ENCODE measurements at regions not wholly inside any gene's neighbourhood (a gene's known extent, or its start where the extent isn't known, plus 50 kb on each side); places are given as distances from the start of the nearest gene placed in this dataset.
"Not testable (repeated sequence)": the region's sequence is repeated elsewhere in the genome, so short reads cannot be mapped to it uniquely, and the experiment has no call there.

DNA sequence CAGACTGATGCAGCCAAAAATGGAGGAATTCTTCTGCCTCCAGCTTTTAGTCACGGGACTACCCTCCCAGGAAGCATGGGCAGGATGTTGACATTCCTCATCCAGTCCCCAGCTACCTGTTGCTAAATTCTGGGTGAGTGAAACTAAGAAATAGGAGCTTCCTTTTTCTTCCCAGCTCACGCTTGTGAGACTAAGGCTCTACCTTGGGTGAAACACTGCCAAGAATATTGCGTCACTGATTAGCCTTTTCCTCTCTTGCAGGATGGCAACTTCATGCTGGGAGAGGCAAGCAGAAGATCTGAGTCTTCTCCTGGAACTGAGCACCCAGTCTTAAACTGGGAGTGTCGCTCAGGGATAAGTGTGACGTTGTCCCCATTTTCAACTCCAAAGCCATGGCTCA is 59.7 kb downstream of the RNU2-63P start:
- DNase-seq, result not testable (repeated sequence)

GRCh38 chr2:87949008-87949407 is 67.3 kb downstream of the RNU2-63P start:
- DNase-seq, result not testable (repeated sequence)

DNA sequence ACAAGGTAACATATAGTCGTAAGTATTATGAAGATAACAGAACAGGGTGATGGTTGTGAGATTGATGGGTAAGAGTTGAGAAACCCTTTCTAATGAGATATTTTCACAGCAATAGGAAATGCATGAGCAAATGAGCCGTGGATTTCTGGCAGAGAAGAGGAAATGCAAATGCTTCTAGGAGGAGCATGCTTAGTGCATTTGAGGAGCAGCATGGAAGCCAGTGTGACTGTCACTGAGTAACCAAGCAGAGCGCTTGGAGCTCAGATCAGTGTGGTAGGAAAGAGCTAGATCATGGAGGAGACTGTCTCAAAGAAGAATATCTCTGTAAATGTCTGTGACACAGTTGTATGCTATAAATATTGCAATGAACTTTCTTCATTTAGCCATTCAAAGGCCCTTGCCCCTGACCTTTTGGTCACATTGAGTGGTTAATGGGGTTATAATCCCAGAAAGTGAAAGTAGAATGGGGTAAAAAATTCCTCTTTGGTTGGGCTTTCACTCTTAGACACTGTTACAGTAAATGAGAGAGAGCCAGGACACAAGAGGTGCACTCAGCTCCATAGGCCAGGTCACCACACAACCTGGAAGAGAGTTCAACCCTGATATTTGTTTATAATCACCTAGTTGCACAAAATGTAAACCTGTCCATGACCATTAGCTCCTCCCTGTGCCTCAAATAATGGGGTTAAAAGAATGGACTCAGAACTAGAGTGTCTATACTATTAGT is 69.5 kb downstream of the RNU2-63P start:
- DNase-seq, result not testable (repeated sequence)

- not testable (repeated sequence) for DNase-seq
These were observed 77.0 kb downstream of the RNU2-63P start for GRCh38 chr2:87939299-87939698.

DNA sequence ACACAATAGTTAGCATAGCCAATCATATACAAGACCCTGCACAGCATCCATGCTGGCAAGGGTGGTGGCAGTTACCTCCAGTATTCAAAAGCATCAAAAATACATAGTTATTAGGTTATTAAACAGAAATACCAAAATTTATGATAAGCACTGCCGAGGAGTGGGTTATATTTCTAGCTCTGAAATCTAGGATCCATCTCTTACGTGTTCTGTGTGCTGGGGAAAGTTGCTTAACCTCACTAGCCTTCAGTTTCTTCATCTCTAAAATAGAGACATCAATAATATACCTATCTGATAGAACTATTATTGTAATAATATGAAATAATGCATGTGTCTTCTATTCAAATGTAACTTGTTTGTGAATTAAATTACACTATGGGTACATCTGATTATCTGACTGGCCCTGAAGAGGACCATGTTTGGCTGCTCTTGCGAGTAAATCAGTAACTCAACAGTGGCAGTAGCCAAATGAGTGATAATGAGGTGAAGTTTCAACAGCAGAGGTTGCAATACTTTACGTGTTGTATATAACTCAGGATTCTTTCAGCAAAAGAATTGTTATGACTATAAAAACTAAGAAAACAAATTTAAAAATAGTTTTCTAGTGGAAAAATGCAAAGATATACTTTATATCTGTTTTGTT is 93.5 kb upstream of the RGPD2 start:
- not testable (repeated sequence) for DNase-seq

- not testable (repeated sequence) for DNase-seq
These were observed 91.6 kb upstream of the RGPD2 start for GRCh38 chr2:87917194-87917593.

- not testable (repeated sequence) for DNase-seq
These were observed 85.3 kb upstream of the RGPD2 start for GRCh38 chr2:87910848-87911247.

DNA sequence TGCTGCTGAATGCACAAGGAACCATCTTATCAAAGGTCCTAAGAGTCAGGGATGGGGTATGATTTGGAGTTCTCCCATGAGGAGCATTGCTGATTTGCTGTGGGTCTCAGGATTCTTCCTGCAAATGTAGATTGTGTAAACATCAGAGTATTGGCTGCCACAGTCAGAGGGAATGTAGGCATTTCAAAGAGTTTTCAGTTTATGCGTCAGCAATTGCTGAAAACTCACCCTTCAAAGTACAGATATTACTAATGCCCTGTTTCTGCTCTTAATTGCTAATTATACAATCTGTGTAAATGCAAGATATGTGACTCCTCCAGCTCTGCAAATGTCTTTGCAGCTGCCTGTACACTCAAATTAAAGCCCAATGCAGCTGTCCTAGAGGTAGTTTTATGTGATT is 83.4 kb upstream of the RGPD2 start:
- DNase-seq, result not testable (repeated sequence)

DNA sequence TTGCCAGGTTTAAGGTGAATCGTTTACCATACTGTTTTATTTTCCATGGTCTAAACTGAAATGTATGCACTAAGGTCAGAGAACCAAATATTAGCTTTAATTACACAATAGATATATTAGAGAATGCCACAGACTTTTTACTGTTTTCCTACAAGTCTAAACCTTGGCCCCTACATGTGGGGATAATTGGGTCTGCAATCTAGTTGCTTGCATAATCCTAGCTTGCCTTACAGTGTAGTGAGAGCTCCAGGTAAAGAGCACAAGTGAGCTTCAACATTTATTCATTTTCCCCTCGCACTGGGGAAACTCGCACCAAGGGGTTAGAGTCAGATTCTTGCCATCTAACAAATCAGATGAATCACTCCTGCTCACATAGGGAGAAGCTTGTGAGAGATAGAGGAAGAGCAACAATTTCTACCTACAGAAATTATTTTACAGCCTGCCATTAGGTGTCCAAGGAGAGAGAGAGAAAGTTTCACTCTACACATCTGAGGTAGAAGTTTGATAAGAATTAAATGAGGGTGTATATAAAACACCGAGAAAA is 82.0 kb upstream of the RGPD2 start:
- DNase-seq, result not testable (repeated sequence)

DNA sequence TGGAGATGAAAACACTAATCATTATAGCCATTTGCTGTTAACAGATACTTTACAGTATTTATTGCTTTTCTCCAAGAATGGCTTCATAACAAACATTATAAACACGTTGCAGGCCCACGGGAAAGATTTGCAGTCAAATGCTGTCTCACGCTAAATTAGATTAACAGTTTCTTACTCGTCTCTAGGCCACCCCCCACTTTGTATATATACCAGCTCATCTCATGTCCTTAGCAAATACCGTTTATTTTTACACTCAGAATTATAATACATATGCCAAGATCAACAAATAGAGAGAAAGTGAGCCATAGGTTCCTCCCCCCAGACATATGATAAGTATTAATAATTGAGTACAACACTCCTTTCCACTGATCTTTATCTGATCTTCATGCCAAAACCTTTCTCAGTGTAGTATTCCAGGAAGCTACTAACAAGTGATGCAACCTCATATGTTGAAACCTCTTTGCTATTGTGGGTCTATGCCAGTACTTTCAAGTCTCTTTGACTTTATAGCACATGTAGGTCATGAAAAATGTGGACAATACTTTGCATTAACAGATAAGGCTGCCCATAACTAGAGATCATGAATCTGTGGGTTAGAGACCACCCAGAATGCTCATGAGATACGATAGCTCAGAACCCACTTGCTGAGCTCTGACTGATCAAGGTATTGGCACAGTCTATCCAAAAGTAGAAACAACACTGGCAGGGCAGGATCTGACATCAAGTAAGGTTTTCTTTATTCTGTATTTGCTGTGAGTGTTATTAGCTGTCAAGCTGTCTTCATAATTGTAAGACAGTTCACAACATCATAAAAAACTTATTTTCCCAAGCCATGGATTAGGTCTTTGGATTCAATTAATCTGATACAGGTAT is 77.9 kb upstream of the RGPD2 start:
- DNase-seq, result peak; percentile 6

DNA sequence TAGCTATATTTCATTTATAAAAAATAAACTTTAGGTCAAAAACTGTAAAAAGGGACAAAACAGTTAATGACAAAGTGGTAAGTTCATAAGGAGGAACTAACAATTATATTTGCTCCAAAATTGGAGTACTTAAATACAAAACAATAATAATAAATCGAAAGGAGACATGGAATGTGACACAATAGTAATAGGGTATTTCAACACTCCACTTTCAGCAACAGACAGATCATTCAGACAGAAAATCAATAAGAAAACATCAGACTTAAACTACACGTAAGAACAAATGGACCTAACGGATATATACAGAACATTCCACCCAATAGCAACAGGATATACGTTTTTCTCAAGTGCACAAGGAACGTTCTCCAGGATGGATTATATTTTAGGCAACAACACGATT is 58.1 kb upstream of the RGPD2 start:
- not testable (repeated sequence) for DNase-seq
